ENCODE measurements at regions not wholly inside any gene's neighbourhood (a gene's known extent, or its start where the extent isn't known, plus 50 kb on each side); places are given as distances from the start of the nearest gene placed in this dataset.

DNA sequence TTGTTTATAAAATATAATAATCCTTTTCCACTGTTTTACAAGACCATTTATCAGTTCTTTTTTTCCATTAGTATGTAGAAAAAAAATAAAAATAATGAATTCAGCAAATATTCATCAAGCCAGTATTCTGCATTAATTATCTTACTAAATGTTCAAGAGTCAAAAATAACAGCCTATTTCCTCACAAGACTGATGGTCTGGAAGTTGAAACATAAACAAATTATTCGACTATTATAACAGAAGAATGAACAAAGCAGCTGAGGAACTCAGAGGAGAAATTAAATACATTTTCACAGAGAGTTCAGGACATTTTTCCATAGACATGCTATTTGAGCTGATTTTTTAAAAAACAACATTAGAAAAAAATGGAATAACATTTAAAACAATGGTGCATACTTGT lies 2594.8 kb downstream of the ARAP2 start:
- Histone ChIP-seq H3K18ac (ENCODE audit: extremely low read depth, low read length) (no peak overlapping the region), H4K8ac (ENCODE audit: extremely low read depth, insufficient read depth, low read length) (no peak overlapping the region), H2AK5ac (ENCODE audit: low read depth, low read length) (no peak overlapping the region), H3K79me2 (ENCODE audit: control insufficient read depth in 1 of 2, insufficient read depth in 2 of 2, low read length in 2 of 2) (no peaks in the 10 kb centered on the region), H3K9me3 (ENCODE audit: insufficient read depth in 2 of 2, low read depth in 1 of 2, low read length in 1 of 2) (no peaks in the 10 kb centered on the region), H4K20me1 (replicated peaks in 1 of 2; ENCODE audit: control insufficient read depth in 1 of 2, insufficient read depth in 2 of 2, low read length in 2 of 2) (no peaks in the 10 kb centered on the region), H2BK15ac (ENCODE audit: low read length) (no peak overlapping the region), H2AFZ (ENCODE audit: low read length) (no peak overlapping the region), H3K23me2 (ENCODE audit: low read depth, low read length) (no peaks in the 10 kb centered on the region), H3K4me2 (ENCODE audit: insufficient read depth in 1 of 2, low read depth in 2 of 2, low read length in 2 of 2) (no peak overlapping the region), H3K56ac (replicated peaks; ENCODE audit: insufficient read length, low read depth, low read length) (no peak overlapping the region), H4K5ac (ENCODE audit: insufficient read length, low read depth, low read length) (no peak overlapping the region), H3K36me3 (ENCODE audit: control insufficient read depth in 2 of 4, insufficient read depth in 4 of 4, low read length in 3 of 4) (no peaks in the 10 kb centered on the region), H2BK120ac (replicated peaks; ENCODE audit: low read depth, low read length) (no peak overlapping the region), H3K9ac (replicated peaks in 1 of 4; ENCODE audit: extremely low read depth in 1 of 4, low read depth in 3 of 4, low read length in 3 of 4) (no peak overlapping the region), H2BK5ac (ENCODE audit: low read depth, low read length) (no peak overlapping the region), H3K14ac (ENCODE audit: insufficient read length) (no peak overlapping the region), H2BK20ac (ENCODE audit: low read length) (no peak overlapping the region), H3K4ac (replicated peaks; ENCODE audit: insufficient read length, low read depth, low read length) (no peak overlapping the region), H3K4me1 (replicated peaks in 1 of 4; ENCODE audit: control insufficient read depth in 3 of 4, insufficient read depth in 4 of 4, low read length in 3 of 4) (no peaks in the 10 kb centered on the region), H3K23ac (ENCODE audit: insufficient read length) (no peak overlapping the region), H3K27ac (ENCODE audit: low read depth, low read length) (no peak overlapping the region), H4K91ac (replicated peaks; ENCODE audit: insufficient read length, low read length) (no peak overlapping the region), H3K79me1 (ENCODE audit: low read depth, low read length) (no peaks in the 10 kb centered on the region), H2BK12ac (ENCODE audit: low read depth, low read length) (no peak overlapping the region), H3K4me3 (ENCODE audit: extremely low read depth in 1 of 4, insufficient read depth in 2 of 4, low read depth in 3 of 4, low read length in 4 of 4) (no peak overlapping the region), H3K27me3 (replicated peaks in 1 of 4; ENCODE audit: control insufficient read depth in 3 of 4, extremely low read depth in 1 of 4, insufficient read depth in 3 of 4, low read length in 3 of 4) (no peaks in the 10 kb centered on the region)
- ChIA-PET CTCF (ENCODE audit: partially characterized antibody) (interaction anchor here (0.6 to 2.2 kb wide), 11 partner anchors 9 to 1071 kb away, joined by 3 to 6 read pairs (median 4); no protein-coding TSS in a partner anchor), POLR2A (ENCODE audit: partially characterized antibody) (no interaction called here)
- 90% methylated on average over 1 of the region's 1 CpG; no CpG with 5 or more reads in 1 of the 2 experiments for WGBS, 2 experiments (ENCODE audit: extremely low coverage in 1 of 2, insufficient coverage in 1 of 2, insufficient read length in 1 of 2, insufficient replicate concordance in 2 of 2, low coverage in 1 of 2, low lambda C conversion rate in 2 of 2, missing lambda C conversion rate in 1 of 2)
- FAIRE-seq, result no peak
- TF ChIP-seq NANOG (IDR thresholded peaks at IDR 0.05; ENCODE audit: insufficient read depth, low read depth, low read length, poor library complexity, severe bottlenecking) (no peak), JUN (IDR thresholded peaks at IDR 0.05; ENCODE audit: low read depth, low read length) (no peak), RBBP5 (IDR thresholded peaks at IDR 0.05; ENCODE audit: borderline replicate concordance, low read depth, low read length) (no peak), FOSL1 (IDR thresholded peaks at IDR 0.05; ENCODE audit: insufficient read depth, low read depth, low read length) (no peak), RNF2 (IDR thresholded peaks at IDR 0.05; ENCODE audit: borderline replicate concordance, low read depth, low read length, missing control alignments, poor library complexity, severe bottlenecking) (no peak)
- no peak for DNase-seq (ENCODE audit: low read depth in 1 of 2, low spot score in 2 of 2)
